Urothelium cell line (cell line): ENCODE measurements at regions not wholly inside any gene's neighbourhood (a gene's known extent, or its start where the extent isn't known, plus 50 kb on each side); places are given as distances from the start of the nearest gene placed in this dataset.
"Not testable (repeated sequence)": the region's sequence is repeated elsewhere in the genome, so short reads cannot be mapped to it uniquely, and the experiment has no call there.

ENCODE experiments used
- DNase-seq: peaks from one replicate; pipeline ENCODE4 v3.0.0; 2011; ENCODE audit warnings: low spot score, mixed read lengths
- FAIRE-seq: peaks from 2 replicates; lab custom pipeline; 2011; peaks lifted over from hg19 to GRCh38; lab: Jason Lieb, UNC

- DNase-seq (no peak), FAIRE-seq (no peak)
Observed at GRCh38 chr9:78383130-78383529, 86.2 kb downstream of the PSAT1 start.

- FAIRE-seq, result no peak
- no peak for DNase-seq
Observed at GRCh38 chr9:78386348-78386747, 89.4 kb downstream of the PSAT1 start.

GRCh38 chr9:78386773-78387172 lies 89.8 kb downstream of the PSAT1 start:
- no peak for DNase-seq
- no peak for FAIRE-seq

- FAIRE-seq, result no peak
- no peak for DNase-seq
Observed at GRCh38 chr9:78393340-78393739, 96.4 kb downstream of the PSAT1 start.

GRCh38 chr9:78393932-78394331 lies 97.0 kb downstream of the PSAT1 start:
- no peak for FAIRE-seq

DNA sequence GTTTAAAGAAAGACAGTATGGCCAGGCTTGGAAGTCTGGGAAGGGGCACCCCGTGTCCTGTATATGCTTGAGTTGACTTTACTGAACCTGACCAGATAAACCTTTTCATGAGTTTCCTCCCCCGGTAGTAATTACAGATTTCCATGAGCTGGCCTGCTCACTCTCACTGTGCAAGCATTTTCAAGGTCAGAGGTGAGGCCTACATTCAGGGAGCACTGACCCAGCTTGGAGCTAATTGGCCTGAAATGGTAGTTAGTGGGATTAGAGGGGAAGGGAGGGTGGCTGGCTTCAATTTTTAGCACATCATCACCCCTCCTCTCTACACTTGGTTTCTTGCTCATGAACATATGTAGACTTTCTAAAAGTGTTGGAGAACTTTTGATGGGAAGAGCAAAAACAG lies 99.2 kb downstream of the PSAT1 start:
- FAIRE-seq, result no peak
- no peak for DNase-seq

More at GRCh38 chr9:78393932-78394331, 97.0 kb downstream of the PSAT1 start:
- DNase-seq, result no peak

- no peak for DNase-seq
- FAIRE-seq, result no peak
Observed at GRCh38 chr9:78397045-78397444, 100.1 kb downstream of the PSAT1 start.

- no peak for FAIRE-seq
- no peak for DNase-seq
Observed at GRCh38 chr9:78397454-78397853, 100.5 kb downstream of the PSAT1 start.

GRCh38 chr9:78399153-78399552 lies 102.2 kb downstream of the PSAT1 start:
- FAIRE-seq, result no peak
- no peak for DNase-seq

GRCh38 chr9:78400496-78400895 lies 103.6 kb downstream of the PSAT1 start:
- FAIRE-seq (no peak), DNase-seq (no peak)

DNA sequence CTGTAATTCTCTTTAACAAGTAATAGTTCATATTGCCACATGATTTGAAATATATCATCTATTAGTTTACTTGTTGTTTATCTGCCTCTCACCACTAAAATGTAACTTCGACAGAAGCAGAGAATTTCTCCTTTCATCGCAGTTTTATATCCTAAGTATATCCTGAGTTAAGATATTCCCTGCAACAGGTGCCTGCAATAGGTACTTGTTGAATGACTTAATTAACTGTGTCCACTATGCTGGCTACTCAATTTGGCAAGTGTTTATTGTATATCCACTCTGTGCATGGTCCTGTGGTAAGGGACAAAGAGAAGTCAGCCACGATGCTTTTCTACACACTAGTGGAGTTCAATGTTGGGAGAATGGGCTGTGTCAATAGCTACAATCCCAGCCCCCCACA lies 108.5 kb downstream of the PSAT1 start:
- no peak for DNase-seq
- no peak for FAIRE-seq

DNA sequence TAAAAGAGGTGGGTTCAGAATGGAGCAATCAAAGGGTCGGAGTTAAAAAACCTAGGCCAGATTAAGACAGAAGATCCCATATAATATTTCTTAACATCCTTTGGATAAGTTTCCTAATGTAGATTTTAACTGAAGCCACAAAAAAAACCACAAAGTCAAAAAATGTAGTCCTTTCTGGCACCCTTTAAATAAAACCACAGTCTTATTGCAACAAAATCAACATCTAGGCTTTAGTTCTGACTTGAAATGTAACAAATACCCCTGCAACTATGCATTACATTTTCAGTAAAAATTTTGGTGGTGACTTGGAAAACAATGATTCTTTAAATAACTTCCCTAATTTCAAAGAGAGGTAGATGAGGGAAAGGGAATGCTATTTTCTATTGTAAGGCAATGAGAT lies 109.2 kb downstream of the PSAT1 start:
- DNase-seq, result no peak
- FAIRE-seq, result no peak

DNA sequence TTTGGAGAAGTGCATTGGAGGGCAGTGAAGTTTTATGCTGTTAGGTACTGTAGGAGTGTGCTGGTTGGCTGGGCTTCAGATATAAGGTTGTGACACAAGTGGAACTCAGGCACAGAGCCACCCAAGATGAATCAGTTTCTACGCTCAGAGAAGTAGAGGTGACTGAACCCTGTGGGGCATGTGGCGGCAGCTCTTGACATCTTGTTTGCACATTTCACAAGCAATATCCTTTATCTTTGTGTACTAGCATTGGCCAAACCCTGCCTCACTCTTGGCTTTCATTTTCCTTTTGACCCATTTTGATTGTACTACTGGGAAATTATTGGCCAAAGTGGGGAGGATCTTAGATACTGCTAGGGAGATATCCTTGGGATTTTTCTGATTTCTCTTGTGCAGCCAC lies 110.0 kb downstream of the PSAT1 start:
- FAIRE-seq, result no peak

DNA sequence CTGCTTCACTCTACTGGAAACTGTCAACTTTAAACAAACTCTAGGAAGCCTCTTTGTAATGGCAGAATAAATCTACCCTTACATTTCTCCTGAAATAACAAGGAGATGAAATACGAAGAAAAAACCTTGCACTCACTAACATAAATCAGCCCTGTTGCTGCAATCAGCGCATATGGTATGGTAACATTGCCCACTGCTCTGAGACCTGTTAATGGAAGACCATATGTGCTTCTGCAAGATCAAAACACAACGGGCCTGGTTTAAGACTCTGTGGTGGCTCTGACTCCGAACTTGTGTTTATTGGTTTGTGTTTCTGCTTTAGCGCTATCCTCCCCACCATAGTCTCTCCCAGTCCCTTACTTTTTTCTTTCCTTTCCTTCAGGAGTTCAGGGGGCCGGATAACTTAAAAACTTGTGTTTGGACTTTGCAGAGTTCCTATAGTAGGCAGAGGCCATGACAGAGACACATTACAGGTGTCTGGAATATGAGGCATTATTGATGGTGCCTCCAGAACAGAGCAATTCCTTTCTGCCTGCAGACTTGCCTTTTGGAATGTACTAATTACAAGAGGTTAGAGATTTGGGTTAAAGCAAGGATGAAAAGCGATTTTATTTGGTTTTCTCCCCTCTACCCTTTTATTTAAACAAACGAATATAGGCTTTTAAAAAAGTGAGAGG lies 110.8 kb downstream of the PSAT1 start:
- FAIRE-seq, result no peak
- DNase-seq, result no peak

More for the DNA sequence above, 110.0 kb downstream of the PSAT1 start:
- no peak for DNase-seq

GRCh38 chr9:78408388-78408787 lies 111.5 kb downstream of the PSAT1 start:
- FAIRE-seq, result no peak
- DNase-seq, result no peak

DNA sequence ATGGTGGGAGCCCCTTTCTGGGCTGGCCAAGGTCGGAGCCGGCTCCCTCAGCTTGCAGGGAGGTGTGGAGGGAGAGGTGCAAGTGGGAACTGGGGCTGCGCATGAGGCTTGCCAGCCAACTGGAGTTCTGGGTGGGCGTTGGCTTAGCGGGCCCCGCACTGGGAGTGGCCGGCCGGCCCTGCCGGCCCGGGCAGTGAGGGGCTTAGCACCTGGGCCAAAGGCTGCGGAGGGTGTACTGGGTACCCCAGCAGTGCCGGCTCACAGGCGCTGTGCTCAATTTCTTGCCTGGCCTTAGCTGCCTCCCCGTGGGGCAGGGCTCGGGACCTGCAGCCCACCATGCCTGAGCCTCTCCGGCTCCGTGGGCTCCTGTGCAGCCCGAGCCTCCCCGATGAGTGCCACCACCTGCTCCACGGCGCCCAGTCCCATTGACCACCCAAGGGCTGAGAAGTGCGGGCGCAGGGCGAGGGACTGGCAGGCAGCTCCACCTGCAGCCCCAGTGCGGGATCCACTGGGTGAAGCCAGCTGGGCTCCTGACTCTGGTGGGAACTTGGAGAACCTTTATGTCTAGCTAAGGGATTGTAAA lies 113.1 kb downstream of the PSAT1 start:
- FAIRE-seq, DNase-seq: not testable (repeated sequence)

- DNase-seq (no peak), FAIRE-seq (no peak)
Observed at GRCh38 chr9:78422309-78422708, 125.4 kb downstream of the PSAT1 start.

GRCh38 chr9:78424299-78424698 lies 127.4 kb downstream of the PSAT1 start:
- DNase-seq (no peak), FAIRE-seq (no peak)

GRCh38 chr9:78428640-78429039 lies 131.7 kb downstream of the PSAT1 start:
- no peak for DNase-seq
- FAIRE-seq, result no peak

DNA sequence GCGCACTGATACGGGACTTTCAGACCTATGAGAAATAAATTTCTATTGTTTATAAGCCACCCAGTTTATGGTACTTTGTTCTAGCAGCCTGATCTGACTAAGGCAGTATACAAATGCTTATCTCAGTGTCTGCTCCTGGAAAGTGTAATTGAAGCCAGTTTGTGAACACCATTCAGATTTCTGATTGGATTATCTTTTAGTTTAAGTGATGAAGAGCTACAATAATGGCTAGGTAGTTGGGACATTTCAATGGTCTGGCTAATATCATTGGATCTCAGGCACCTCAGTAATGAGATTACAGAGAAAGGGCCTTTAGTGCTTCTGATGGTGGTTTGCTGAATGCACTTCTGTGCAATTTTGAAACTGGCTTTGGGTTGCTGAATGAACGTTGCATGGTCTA lies 133.5 kb downstream of the PSAT1 start:
- no peak for FAIRE-seq
- no peak for DNase-seq

- not testable (repeated sequence) for DNase-seq, FAIRE-seq
Observed at GRCh38 chr9:78431039-78431438, 134.1 kb downstream of the PSAT1 start.

DNA sequence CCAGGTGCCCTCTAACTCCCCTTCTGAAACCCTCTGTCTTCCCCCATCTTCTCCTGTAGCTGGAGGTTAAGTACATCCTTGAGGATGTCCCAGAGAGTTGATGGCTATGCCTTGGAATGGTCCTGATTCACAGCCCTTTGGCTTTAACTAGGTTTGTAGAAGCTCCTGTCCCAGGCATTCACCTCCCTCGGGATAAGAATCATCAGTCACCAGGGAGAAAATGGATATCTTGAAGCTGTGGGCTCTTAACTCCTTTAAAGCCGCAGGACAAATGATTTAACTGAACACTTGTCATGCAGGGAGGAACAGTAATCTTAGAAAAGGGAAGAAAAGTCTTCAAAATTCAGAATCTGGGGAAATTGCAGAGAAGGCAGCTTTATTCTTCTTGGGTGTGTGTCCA lies 139.9 kb downstream of the PSAT1 start:
- DNase-seq, result no peak
- FAIRE-seq, result no peak

GRCh38 chr9:78437296-78437695 lies 140.4 kb downstream of the PSAT1 start:
- DNase-seq (no peak), FAIRE-seq (no peak)
